GM19467 (cell line): ENCODE measurements at regions not wholly inside any gene's neighbourhood (a gene's known extent, or its start where the extent isn't known, plus 50 kb on each side); places are given as distances from the start of the nearest gene placed in this dataset.

Source experiments
- ATAC-seq: cut with Tn5 transposase; IDR thresholded peaks from one replicate; pipeline ENCODE4 v1.9.1; 2021; ENCODE audit warnings: mild to moderate bottlenecking, moderate library complexity; ENCODE audit not compliant: unreplicated experiment

DNA sequence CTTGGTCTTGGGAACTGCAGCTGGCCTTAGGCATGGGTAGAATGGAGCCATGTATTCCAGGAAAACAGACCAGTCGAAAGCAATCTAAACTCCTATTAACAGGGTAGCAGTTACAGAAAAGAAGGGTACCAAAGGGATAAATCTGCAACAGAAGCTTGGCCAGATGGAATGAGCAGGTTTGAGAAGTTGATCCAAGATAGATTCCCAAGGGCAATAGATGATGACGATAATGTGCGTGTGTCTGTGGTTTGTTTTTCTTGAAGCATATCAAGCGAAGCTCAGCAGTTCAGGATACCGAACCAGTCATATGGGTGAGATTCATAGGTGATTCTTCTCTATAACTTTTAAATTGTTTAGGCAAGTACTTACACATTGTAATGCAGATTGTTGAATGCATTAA, 203.8 kb upstream of the SEMA6D start:
- no peak for ATAC-seq

DNA sequence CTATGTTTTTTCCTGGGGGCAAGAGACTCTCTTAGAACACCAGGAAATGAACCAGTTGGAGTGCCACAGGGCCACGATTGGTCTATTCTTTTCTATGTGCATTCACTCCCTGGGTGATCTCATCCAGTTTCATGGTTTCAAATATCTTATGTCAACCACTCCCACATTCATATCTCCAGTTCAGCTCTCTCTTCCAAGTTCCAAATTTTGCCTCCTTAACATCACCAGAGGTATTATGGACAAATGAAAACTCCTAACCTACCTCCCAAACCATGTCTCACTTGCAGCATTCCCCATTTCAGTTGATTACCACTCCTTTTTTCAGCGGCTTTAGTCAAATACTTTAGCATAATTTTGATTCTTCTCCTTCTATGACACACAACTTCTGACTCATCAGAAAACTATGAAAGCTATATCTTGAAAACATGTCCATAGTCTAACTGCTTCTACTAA, 203.1 kb upstream of the SEMA6D start:
- ATAC-seq, result no peak

DNA sequence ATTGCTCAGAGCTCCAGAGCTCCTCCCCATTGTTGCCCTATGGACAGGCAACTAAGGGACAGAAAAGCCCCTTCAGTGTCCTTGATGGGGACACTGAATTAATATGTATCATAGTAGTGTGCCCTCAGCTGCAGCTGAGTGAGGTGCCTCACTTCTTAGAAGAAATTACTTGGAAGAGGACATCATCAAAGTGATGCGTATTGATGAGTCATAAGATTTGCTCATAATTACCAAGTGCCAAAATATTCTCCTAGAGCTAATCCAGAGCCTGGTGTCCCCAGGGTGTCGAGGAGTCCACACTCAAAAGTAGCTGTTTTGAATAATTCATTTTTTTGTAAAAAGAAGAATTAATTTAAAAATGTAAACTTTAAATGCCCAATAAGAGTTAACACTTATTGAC, 200.7 kb upstream of the SEMA6D start:
- no peak for ATAC-seq

DNA sequence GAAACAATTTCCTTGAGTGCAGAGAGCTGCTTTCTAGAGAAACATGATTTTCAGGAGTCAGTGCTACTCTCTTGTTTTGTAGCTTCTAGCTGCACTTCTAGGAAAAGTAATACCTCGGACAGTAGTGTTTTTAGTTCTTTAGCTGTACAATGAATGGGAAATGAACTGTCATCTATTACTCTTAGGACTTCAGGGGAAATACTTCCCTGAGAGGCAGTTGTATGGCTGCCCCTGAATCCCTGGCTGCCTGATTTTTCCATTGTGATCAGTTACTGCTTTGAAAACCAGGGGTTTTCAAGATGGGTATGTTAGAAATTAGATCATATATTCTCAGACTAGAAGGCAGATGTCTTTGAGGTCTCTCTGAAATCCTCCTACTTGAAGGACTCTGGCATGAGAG, 200.3 kb upstream of the SEMA6D start:
- ATAC-seq, result no peak

DNA sequence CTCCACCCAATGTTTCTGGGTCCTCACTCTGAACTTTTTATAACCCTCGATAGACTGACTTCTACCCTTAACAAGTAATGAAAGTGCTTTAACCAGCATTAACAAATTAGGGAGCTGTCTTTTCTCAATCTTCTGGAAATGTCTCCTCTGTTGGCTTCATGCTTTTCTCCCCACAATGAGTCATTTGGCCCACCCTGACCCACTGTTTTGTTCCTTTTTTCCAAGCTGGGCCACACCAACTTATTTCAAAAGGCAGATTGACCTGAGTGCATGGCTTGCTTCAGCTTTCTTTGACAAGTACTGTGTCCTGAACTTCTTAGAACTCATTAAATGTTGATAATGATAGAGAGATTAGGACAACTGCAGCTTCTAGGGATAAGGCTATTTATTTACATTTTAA, 199.6 kb upstream of the SEMA6D start:
- no peak for ATAC-seq

DNA sequence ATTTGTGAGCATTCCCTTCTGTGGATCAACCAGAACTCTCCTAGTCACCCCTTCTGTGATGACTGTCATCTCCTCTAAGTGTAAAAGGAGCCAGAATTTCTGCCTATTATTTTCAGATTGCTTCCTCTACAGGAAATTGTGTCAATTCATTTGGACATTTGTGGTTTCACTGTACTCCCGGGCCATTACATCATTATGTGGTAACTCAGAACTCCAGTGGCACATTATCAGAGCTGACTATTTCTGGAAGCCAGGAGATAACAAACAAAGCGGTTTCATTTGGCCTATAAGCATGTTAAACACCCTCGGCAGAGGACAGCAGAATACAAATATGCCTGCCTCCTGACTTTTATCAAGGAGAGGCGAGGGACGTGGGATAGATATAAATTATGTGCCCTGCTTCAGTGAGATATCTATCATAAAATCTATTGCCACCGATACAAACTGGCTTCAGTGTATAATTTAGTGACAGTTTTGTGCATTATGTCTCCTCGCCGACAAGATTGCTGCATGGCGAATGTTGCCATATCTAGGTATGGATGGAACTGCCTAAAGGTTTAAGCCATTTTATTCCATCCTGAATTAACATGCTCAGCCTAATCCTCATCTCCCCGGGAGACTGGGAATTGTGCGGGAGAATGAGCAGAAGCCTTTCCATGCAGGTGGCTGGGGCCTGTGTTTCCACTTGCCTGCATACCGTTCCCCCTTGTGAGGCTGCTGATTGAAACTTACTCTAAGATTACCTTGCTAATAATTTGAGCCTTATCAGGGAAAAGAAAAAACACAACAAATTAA, 193.4 kb upstream of the SEMA6D start:
- ATAC-seq, result no peak

DNA sequence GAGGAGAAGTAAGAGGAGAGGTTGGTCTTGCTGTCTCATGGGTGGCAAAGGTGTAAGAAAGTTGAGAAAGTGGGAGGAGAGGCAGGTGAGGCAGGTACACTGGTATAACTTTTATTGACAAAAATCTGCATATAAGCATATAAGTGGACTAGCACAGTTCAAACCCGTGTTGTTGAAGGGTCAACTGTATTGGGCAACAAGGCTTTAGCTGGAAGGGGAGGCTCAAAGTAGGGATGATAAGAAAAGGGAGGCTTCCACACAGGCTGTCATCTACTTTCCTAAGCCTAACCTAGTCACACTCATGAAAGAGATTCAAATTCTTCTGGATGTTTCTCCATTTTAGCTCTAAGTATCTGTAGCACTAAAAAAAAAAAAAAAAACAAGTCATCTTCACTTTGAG, 188.1 kb upstream of the SEMA6D start:
- no peak for ATAC-seq

DNA sequence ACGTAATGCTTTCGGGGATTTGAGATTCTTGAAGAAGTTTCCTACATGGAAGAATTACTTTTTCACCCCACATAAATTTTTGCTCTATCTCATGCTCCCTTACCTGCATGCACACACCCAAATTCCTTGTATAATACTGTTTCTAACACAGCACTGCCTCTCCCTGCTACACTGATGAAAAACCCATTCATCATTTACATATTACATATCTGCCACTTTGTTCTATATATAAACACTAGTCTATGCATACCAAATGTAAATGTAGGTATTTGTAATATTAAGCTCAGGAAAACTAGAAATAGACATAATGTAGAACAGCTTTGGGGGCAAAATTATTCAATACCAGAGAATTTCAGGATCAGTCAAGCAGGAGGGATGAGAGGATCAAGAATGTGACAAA, 182.6 kb upstream of the SEMA6D start:
- no peak for ATAC-seq

DNA sequence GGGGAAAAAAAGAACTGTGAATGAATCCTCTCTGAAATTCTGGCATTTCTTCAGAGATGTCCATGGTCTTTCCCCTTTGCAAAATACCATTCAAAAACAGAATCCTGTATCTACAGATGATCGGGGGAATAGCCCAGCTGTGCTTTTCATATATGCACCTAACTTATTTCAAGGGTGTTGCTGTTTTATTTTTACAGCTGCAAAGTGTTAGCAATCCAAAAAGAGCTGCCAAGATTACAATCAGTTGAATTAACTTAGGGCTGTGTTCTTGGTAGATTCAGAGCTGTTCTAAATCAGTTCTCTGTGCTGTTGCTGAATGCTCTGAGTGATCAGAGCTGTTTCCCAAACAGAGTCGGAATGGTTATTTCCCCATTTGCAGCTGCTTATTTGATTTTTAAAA, 175.7 kb upstream of the SEMA6D start:
- ATAC-seq, result no peak

DNA sequence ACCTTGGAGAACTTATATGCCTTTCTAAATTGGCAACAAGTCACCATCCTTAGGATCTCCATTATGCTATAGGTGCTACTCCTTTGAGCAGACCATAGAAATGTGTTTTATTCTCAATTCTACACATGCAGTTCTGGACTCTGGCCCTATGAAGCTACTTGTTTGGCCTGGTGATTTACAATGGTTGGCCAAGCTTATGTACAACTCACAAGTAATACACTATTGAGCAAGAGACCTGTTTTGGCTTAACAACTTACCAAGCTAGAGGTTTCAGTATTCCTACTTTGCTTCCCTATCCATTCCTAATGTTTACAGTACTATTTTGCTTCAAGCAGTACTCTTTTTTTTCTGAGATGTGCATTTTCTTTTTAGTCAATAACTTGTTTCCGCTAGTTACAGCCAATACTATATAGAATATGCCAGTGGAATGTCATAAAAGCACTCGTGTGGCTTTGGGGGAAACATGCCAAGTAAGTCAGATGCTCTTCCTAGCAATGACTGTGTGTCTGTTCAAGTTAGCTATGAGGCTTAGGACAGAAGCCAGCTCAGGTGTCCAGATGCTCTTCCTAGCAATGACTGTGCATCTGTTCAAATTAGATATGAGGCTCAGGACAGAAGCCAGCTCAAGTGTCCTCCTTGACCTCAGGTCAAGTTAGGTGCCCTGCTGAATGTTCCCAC, 174.9 kb upstream of the SEMA6D start:
- no peak for ATAC-seq

DNA sequence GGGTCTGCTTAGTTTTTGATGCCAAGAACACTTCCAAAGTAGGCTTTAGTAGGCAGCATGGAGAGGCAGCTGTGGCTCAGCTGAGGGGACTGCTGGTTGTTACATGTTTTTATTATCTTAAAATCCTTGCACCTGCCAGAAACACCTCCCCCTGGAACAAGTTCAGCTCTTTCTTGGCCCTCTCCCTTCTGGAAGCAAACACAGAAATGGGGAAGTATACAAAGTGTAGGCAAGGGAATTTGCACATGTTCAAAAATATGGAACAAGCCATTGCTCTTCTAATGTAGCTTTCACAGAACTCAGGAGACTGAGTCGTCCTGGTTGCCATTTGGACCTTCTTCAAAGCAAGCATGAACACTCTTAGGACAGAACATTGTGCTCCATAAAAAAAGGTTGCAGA, 169.1 kb upstream of the SEMA6D start:
- no peak for ATAC-seq

DNA sequence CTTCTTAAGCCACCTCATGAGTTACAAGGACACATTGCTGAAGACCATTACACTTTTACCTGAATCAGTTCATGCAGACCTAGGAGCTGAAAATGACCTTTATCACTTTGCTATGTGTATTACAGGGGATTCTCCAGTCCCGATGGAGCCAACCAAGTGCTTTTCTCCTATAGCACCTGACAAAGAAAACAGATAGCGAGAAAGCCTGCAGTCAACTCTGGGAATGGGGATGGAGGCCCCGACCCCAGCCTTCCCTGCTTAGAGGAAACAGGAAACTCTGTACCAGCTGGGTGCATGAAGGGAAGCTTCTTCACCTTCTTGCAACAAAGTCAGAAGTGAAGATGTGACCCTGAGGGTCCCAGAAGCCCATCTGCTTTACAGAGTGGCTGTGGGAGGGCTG, 168.3 kb upstream of the SEMA6D start:
- no peak for ATAC-seq

DNA sequence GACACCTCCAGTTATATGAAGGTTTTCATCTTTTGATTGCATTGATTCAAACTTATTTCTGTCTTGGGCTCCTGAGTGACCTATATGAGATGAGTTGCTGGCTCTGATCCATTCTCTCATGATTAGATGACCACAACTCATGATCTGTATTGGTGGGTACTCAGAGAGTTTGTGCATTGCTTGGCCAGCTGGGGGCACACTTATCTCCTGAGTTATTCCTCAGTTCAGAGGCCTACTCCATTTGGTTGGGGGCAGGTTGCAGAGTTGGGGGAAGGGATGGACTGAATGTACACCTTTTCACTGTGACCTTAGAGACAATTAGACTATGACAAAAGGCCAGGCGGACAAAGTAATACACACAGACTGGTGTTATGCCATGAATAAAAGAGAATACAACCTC, 166.2 kb upstream of the SEMA6D start:
- ATAC-seq, result no peak

DNA sequence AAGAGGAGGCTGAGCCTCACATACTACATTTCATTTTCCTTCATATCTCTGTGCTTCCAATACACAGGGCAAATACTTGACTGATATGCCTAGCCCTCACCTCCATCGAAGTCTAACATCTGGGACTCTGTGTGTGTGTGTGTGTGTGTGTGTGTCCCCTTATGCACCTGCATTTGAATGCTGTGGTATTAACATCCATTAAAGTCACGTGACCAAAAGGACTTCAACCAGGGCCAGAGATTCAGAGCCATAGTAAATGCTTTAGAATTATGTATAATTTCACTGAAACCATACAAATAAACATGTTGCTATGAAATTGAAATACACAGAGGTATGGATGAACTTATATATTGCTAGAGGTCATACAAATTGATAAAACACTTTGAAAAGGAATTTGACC, 165.8 kb upstream of the SEMA6D start:
- ATAC-seq, result no peak

DNA sequence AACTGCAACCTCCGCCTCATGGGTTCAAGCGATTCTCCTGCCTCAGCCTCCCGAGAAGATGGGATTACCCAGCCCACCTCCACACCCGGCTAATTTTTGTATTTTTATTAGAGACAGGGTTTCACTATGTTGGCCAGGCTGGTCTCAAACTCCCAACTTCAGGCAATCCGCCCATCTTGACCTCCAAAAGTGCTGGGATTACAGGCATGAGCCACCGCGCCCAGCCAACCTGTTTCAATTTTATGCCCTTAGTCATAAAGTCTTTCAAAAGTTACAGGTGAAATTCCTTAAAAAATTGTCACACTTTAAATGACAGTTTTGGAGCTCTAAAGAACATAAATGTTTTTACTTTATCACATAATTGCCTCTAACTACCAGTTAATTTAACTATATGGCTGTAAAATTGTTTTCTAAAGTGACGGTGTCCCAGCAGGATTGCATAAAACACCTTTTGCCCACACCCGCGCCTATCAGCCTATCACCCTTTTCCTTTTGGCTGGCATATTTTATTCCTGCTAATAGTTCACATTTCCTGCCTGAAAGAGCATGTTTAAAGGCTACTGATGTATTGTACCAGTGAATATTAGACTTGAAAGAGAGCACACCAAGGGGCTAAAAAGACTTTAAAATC, 164.2 kb upstream of the SEMA6D start:
- no peak for ATAC-seq

DNA sequence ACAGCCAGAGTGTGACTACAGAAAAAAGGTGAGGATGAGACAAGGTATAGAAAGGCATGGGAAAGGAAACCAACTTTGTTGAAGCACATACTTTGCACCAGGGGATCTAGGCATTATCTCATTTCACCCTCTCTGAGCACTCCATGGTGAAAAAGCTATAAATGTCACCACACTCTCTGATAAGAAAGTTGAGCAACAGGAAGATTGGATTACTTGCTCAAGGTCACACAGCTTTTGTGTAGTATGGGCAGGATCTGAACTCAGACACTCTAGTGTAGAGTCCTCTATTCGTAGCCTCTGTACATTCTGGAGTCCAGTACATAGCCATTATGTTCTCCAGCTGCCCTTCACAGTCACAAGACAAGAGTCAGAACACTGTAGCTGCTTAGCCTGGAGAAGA, 163.4 kb upstream of the SEMA6D start:
- ATAC-seq, result no peak

DNA sequence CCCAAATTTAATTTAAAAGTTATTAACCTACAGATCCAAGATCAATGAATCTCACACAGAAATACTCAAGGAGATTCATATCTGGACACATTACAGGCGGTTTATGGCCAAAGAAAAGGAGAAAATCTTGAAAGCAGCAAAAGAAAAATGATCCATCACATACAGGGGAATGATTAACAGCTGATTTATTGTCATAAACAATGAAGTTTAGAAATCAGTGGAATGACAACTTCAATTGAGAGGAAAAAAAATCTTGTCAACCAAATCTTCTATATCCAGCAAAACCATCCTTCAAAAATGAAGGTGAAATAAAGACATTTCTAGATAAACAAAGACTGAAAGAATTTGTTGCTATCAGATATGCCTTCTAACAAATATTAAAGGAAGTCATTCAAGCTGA, 156.2 kb upstream of the SEMA6D start:
- no peak for ATAC-seq

DNA sequence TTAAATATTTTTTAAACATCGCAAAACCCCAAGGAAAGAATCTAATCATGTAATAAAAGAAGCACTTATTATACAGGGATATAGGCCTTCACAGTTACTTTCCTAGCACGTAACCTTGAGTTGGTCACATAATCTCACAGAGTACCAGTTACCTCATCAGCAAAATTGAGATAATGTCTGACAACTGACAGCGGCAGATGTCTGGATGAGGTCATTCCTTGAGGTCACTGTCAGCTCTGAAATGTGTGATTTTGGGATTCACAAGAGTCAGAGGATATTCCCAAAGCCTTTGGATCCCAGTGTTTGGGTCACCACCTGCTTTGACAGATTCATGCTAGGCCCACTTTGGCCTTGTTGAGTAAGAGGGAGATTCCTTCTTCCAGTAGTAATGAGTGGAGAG, 151.4 kb upstream of the SEMA6D start:
- ATAC-seq, result no peak

DNA sequence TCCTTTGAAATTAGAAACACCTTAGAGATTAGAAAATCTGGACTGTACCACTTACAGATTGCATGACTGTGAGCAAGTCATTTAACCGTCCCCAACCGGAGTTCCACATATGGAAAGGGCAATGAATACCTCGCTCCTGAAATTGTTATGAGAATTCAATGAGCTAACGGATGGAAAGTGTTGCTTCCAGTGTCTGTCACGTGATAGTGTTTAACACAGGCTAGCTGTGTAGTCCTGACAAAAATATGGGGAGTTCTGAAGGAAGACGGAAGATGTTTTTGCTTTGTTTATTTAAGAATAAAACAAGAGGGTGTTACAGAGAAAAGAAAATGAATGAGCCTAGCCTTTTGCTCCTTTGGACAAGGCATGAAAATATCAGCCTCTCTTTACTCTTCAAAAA, 150.7 kb upstream of the SEMA6D start:
- ATAC-seq, result no peak

DNA sequence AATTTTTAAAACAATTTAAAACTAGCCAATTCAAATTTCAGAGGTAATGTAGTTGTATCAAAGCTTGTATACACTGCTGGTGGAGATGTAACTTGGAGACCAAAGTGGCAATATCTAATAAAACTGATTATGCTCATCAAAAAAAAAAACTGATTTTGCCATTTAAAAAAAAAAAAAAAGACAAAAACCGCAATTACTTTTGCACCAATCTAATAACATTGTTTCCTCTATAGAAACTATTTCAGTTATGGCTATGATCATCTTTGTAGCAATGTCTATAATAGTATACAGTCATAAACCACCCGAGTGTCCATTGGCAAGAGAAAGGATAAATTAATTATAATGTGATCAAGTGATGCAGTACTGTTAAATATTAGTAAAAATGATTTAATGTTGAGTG, 149.3 kb upstream of the SEMA6D start:
- ATAC-seq, result no peak

DNA sequence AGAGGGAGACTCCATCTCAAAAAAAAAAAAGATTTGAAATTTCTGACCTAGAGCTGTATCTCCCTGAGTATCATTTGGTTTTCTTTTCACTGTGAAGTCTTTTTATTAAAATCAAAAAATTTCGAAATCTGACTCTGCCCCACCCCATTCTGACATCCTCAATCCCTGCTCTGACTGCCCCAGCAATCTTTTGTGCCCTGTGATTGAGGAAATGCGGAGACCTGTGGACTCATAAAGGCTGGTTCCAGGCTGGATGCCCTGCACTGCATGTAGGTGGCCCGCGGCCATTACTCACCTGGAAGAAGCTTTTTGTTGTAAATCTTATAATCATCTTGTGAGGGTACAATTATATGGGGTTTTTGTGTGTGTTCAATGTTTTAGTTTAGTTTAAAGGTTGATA, 147.3 kb upstream of the SEMA6D start:
- ATAC-seq, result no peak

DNA sequence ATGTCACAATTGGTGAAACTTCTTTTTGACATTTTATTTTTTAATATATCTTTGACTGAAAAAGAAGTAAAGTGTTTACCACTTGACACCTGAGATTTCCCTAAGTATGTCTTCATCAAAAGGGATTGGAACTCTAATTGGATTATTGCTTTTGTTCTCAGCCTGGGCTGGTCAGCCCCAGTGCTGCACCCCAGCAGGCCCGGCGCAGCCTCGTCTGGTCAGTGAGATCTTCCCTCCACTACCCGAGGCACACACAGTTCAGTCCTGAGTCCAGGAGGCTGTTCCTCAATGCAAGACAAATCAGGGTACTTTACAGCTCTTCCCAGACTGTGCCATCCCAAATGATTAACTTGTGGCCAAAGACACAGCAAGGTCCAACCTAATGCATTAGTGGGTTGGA, 146.9 kb upstream of the SEMA6D start:
- no peak for ATAC-seq
